RWPE1 (cell line): ENCODE measurements at regions not wholly inside any gene's neighbourhood (a gene's known extent, or its start where the extent isn't known, plus 50 kb on each side); places are given as distances from the start of the nearest gene placed in this dataset.

Source experiments
- CTCF ChIA-PET: fragments of 350-600 bp; sonication (Branson Sonifier 250); formaldehyde crosslinking; extraction: SDS; loops from one replicate; lab custom pipeline; 2021; lab: Yijun Ruan, JAX
- POLR2A ChIA-PET: fragments of 400-600 bp; formaldehyde crosslinking; extraction: SDS; loops from one replicate; lab custom pipeline; 2020; ENCODE audit warnings: antibody characterized with exemption; ENCODE audit not compliant: low non-redundant PET; lab: Yijun Ruan, JAX
- DNase-seq: peaks from one replicate; pipeline ENCODE4 v3.0.0; 2012; ENCODE audit warnings: low spot score
- H3K27ac ChIP-seq: fragments of 450-650 bp; 2 replicates; pipeline ENCODE4 v1.5.1; 2017
- TF ChIP-seq, protein P1 (sequence below): fragments of 450-650 bp; conservative IDR thresholded peaks from 2 replicates; pipeline ENCODE4 v1.5.1; 2017; ENCODE audit warnings: low read depth, mild to moderate bottlenecking

DNA sequence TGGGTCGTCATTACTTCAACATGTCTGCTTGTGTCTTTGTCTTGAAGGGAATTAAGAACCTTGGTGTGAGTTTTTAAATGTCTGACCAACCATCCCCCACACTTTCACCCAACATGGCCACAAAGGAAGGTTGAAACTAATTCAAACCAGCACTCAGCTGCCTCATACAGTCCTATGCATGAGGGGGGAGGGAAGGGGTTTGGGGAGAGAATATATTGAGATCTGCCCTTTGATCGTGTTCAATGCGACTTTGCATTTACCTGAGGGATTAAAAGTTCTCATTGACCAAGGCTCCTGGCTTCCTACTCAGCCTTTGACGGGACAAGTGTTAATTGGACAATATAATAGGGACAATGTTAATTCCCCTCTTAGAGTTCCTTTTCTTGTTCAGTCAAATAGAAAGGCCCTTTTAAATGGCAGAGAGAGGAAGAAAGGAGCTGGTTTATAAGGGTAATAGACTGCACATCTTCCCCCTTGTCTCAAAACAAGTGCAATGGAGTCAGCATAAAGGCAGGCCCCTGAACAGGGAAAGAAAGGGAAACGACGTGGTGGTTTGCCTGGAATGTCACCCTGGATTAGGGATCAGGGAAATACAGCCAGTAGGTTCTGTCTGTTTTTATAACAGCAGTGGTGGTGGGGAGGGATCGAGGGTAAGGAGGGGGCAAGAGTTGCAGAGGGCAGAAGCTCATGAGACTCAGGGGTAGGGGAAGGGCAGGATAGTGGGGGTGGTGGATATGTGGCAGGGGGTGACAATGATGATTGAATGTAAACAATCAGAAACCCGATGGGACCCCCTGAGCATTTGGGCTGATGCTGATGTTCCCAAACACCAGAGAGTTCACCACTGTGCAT lies 198.7 kb downstream of the MYCN start:
- ChIA-PET CTCF (no interaction called here), POLR2A (no interaction called here)
- DNase-seq: no peak
- H3K27ac ChIP-seq: no peak overlapping the region
- TF ChIP-seq, protein P1, sequence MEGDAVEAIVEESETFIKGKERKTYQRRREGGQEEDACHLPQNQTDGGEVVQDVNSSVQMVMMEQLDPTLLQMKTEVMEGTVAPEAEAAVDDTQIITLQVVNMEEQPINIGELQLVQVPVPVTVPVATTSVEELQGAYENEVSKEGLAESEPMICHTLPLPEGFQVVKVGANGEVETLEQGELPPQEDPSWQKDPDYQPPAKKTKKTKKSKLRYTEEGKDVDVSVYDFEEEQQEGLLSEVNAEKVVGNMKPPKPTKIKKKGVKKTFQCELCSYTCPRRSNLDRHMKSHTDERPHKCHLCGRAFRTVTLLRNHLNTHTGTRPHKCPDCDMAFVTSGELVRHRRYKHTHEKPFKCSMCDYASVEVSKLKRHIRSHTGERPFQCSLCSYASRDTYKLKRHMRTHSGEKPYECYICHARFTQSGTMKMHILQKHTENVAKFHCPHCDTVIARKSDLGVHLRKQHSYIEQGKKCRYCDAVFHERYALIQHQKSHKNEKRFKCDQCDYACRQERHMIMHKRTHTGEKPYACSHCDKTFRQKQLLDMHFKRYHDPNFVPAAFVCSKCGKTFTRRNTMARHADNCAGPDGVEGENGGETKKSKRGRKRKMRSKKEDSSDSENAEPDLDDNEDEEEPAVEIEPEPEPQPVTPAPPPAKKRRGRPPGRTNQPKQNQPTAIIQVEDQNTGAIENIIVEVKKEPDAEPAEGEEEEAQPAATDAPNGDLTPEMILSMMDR: no peak

DNA sequence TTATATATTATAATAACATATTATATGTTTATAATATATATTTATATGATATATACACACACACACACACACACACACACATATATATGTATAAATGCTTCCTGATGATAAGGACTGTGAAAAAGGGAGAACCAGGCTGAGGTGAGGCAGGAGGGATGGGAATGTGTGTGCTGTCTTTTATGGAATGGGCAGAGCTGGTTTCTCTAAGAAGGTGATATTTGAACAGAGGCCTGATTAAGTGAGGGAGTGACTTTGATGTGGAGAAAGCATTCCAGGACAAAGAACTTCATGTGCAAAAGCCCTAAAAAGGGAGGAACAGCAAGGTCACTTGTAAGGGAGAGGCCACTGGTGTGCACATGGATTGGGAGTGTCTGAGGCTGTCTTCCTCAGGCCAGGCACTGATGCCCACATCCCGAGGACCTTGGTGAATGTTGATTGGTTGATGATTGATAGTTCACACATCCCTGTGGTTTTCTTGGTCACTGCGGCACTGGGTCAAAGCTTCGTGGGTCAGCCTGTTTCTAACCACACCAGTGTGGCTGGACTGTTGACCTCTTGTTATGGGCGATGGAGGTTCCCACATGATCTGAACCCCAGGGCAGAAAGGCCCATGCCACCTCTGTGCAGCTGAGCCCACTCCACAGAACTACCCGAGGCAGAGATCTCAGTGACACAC lies 196.9 kb downstream of the MYCN start:
- ChIA-PET POLR2A (no interaction called here), CTCF (no interaction called here)
- no peak overlapping the region for H3K27ac ChIP-seq
- TF ChIP-seq, protein P1: no peak
- DNase-seq: no peak

DNA sequence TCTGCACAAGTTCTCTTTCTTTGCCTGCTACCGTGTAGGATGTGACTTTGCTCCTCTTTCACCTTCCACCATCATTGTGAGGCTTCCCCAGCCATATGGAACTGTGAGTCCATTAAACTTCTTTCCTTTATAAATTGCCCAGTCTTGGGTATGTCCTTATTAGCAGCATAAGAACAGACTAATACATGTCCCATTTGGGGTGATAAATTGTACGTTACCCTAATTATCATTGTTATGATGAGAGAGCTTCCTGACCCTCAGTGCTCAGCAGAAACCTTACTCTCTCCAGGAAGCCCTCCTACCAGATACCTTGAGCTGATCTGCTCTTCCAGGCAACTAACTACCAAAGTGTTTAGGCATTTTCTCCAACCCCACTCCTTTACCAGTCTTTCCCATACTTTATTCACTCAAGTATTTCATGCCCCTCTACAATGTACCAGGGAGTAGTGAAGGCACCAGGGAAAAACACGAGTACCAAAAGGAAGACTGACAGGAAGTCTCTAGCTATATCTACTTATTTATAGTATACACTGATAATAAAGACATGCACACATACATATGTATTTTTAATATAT lies 196.2 kb downstream of the MYCN start:
- POLR2A ChIA-PET: no interaction called here
- CTCF ChIA-PET: interaction anchor here (0.6 kb wide), 1 partner anchor 153 kb away, joined by 4 read pairs; no protein-coding TSS in a partner anchor
- TF ChIP-seq, protein P1: no peak
- H3K27ac ChIP-seq: no peak overlapping the region
- DNase-seq: no peak

DNA sequence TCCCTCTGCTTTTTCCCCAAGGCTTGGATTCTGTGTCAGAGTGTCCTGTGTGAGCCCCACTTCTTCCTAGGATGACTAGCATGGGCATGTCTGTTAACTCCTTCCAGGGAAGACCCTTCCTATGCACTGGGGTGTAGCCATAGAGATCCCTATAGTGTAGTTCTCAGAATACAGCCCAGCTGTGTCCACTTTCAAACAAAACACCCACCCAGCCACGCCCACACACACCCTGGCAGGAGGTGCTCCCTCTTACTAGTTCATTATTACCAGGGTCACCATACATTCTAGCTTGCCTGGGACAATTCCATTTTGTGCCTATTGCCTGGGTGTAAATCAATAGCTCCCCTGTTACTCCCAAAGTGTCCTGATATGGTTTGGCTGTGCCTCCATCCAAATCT lies 195.6 kb downstream of the MYCN start:
- DNase-seq: no peak
- TF ChIP-seq, protein P1: no peak
- H3K27ac ChIP-seq: no peak overlapping the region
- POLR2A ChIA-PET: no interaction called here
- CTCF ChIA-PET: interaction anchor here (0.6 kb wide), 1 partner anchor 154 kb away, joined by 4 read pairs; no protein-coding TSS in a partner anchor

DNA sequence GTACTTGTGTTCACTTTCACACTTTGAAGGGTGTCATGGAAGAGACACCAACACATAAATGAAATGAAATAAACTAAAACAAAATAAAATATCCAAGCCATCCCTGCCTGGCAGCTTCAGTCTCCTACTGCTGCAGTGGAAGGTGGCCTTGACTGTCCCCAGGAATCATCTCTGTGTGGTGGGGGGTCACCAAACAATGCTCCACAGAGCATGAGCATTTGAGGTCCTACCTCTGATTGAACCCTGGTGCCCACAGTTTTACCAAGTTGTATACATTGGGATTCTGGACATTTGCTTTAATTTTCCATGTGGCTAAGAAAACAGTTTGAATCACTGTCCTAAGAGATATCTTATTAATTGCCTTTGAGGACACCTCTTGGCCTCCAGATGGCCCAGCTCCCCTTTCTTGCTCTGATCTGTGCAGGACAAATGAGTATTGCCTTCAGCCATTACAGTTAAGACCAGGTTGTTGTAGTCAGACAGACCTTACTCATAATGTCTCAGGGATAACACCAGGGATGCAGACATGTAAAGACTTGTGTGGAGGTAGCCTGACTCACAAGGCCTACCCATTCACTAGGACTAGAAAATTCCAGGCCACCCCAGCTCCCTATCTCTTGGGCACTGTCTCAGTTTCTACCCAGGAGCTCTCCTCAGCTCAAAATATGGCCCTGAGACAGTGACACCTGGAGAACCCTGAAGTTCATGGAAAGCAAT lies 195.0 kb downstream of the MYCN start:
- ChIA-PET CTCF (no interaction called here), POLR2A (no interaction called here)
- H3K27ac ChIP-seq: no peak overlapping the region
- DNase-seq: peak; percentile 90
- TF ChIP-seq, protein P1: no peak
